ENCODE measurements at regions not wholly inside any gene's neighbourhood (a gene's known extent, or its start where the extent isn't known, plus 50 kb on each side); places are given as distances from the start of the nearest gene placed in this dataset.

- Histone ChIP-seq H3T11ph (ENCODE audit: low read length) (no peak overlapping the region), H3K14ac (ENCODE audit: insufficient read depth, low read length) (no peak overlapping the region), H3K23me2 (ENCODE audit: insufficient read length, low read depth, low read length, poor library complexity, severe bottlenecking) (no peaks in the 10 kb centered on the region), H2BK15ac (ENCODE audit: low read depth, low read length) (no peak overlapping the region), H3K18ac (ENCODE audit: insufficient read length, low read depth, low read length) (no peak overlapping the region), H3K9ac (ENCODE audit: extremely low read depth, insufficient read length, low read length) (no peak overlapping the region), H3K56ac (ENCODE audit: insufficient read length, low read depth, low read length) (no peak overlapping the region), H3K9me3 (ENCODE audit: control insufficient read depth, low read depth, low read length) (peaks cover 93% of the 10 kb centered on the region), H4K5ac (ENCODE audit: insufficient read length, low read depth, low read length) (no peak overlapping the region), H3K79me1 (ENCODE audit: insufficient read depth, low read depth, low read length, poor library complexity, severe bottlenecking) (no peaks in the 10 kb centered on the region), H2BK120ac (ENCODE audit: low read depth, low read length, poor library complexity, severe bottlenecking) (no peak overlapping the region), H3K23ac (ENCODE audit: insufficient read length, low read depth, low read length) (no peak overlapping the region), H3K27ac (ENCODE audit: insufficient read length, low read depth, low read length) (no peak overlapping the region), H2BK5ac (ENCODE audit: insufficient read length, low read length) (no peak overlapping the region), H2BK12ac (ENCODE audit: insufficient read length, low read depth, low read length) (no peak overlapping the region), H3K4me2 (ENCODE audit: insufficient read depth, insufficient read length, low read length) (no peak overlapping the region), H3K27me3 (ENCODE audit: insufficient read depth, low read length) (no peaks in the 10 kb centered on the region), H4K8ac (replicated peaks; ENCODE audit: insufficient read length, low read depth, low read length) (no peak overlapping the region), H3K79me2 (ENCODE audit: insufficient read depth, low read length) (no peaks in the 10 kb centered on the region), H4K91ac (ENCODE audit: insufficient read length, low read depth, low read length) (no peak overlapping the region), H3K4me1 (ENCODE audit: insufficient read depth, low read length) (no peaks in the 10 kb centered on the region), H3K4ac (ENCODE audit: low read depth, low read length) (no peak overlapping the region), H2AK5ac (ENCODE audit: insufficient read length, low read length) (no peak overlapping the region), H2BK20ac (ENCODE audit: low read depth, low read length, poor library complexity, severe bottlenecking) (no peak overlapping the region), H2AFZ (ENCODE audit: low read length) (no peak overlapping the region), H4K20me1 (ENCODE audit: control insufficient read depth, insufficient read depth, insufficient read length) (no peaks in the 10 kb centered on the region)
- peaks cover 91 to 98% of the 10 kb centered on the region in 2 experiments for H3K9me3 Mint-ChIP-seq
- H3K4me1 Mint-ChIP-seq: no peaks in the 10 kb centered on the region
- DNase-seq: no peak
- peaks cover 11 to 28% (median 13%) of the 10 kb centered on the region in 3 experiments for H3K36me3 Mint-ChIP-seq (ENCODE audit: insufficient read depth in 1 of 3, low read depth in 3 of 3)
- H3K27ac Mint-ChIP-seq: no peak overlapping the region
- no peaks in the 10 kb centered on the region; the same call in none of the 2 replicates for H3K27me3 Mint-ChIP-seq (ENCODE audit: low read depth)
- TF ChIP-seq CTCF (conservative IDR thresholded peaks at IDR 0.05): no peak
- H3K4me3 Mint-ChIP-seq: no peak overlapping the region
- no CpG with 5 or more reads among the region's 6 CpGs for WGBS (ENCODE audit: extremely low coverage, insufficient read length, low lambda C conversion rate)
Observed at GRCh38 chr16:35142147-35142808, 1682.9 kb downstream of the TP53TG3F start.

Data from H9 (cell line).